Tibial nerve (tissue), 4 donors: ENCODE measurements at regions not wholly inside any gene's neighbourhood (a gene's known extent, or its start where the extent isn't known, plus 50 kb on each side); places are given as distances from the start of the nearest gene placed in this dataset.

Source experiments
- EP300 ChIP-seq, 2 donors: sonication (generic); formaldehyde crosslinking; IDR thresholded peaks; one replicate each; pipeline ENCODE4 v1.6.1; 2017; ENCODE audit warnings: antibody characterized with exemption in 2 of 2, mild to moderate bottlenecking in 1 of 2
- POLR2A ChIP-seq, 2 donors: fragments of 450-650 bp; IDR thresholded peaks; one replicate each; pipeline ENCODE4 v1.6.1; 2017; ENCODE audit warnings: antibody characterized with exemption in 2 of 2, mild to moderate bottlenecking in 2 of 2, moderate library complexity in 2 of 2
- TF ChIP-seq, protein P1 (sequence below), 5 experiments: fragments of 200-600 bp in 3 of 5; fragments of 450-650 bp in 2 of 5; sonication (generic) in 3 of 5; IDR thresholded peaks; one replicate each; pipeline ENCODE4 v1.5.1; 2016 to 2019; ENCODE audit warnings: antibody characterized with exemption in 5 of 5, mild to moderate bottlenecking in 3 of 5, moderate library complexity in 2 of 5

DNA sequence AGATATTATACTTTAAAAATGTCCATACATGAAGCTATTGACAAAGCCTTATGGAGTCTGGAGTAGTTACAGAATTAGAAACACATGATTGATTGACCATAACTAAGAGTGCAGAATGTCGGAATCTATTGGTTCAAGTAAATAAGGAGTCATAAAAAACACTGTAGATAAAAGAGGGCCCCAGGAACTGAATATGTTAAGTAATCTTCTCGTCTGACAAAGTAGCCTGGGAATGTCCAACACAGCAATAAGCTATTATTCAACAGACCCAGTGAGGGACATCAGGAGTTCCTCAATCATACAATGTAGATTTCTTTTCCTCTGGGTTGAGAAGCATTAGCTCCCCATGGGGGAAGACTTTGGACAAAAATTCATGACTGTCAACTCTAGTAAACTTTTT lies 782.0 kb downstream of the SUGCT start:
- TF ChIP-seq, protein P1, sequence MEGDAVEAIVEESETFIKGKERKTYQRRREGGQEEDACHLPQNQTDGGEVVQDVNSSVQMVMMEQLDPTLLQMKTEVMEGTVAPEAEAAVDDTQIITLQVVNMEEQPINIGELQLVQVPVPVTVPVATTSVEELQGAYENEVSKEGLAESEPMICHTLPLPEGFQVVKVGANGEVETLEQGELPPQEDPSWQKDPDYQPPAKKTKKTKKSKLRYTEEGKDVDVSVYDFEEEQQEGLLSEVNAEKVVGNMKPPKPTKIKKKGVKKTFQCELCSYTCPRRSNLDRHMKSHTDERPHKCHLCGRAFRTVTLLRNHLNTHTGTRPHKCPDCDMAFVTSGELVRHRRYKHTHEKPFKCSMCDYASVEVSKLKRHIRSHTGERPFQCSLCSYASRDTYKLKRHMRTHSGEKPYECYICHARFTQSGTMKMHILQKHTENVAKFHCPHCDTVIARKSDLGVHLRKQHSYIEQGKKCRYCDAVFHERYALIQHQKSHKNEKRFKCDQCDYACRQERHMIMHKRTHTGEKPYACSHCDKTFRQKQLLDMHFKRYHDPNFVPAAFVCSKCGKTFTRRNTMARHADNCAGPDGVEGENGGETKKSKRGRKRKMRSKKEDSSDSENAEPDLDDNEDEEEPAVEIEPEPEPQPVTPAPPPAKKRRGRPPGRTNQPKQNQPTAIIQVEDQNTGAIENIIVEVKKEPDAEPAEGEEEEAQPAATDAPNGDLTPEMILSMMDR (IDR thresholded peaks at IDR 0.05): no peak
- TF ChIP-seq POLR2A (IDR thresholded peaks at IDR 0.05): no peak
- TF ChIP-seq EP300 (IDR thresholded peaks at IDR 0.05): no peak
